HFFc6 (cell line): ENCODE measurements at regions not wholly inside any gene's neighbourhood (a gene's known extent, or its start where the extent isn't known, plus 50 kb on each side); places are given as distances from the start of the nearest gene placed in this dataset.

Experiments
- DNase-seq: peaks from one replicate; pipeline ENCODE4 v3.0.0-alpha.2; 2018
- H3K27ac Mint-ChIP-seq: 2 replicates; pipeline ENCODE4 v1.8.0; 2020; ENCODE audit warnings: mild to moderate bottlenecking, mixed read lengths
- H3K27me3 Mint-ChIP-seq: 2 replicates; pipeline ENCODE4 v1.8.0; 2021; ENCODE audit warnings: mild to moderate bottlenecking, moderate library complexity, mixed read lengths; ENCODE audit not compliant: insufficient read depth
- H3K36me3 Mint-ChIP-seq: 2 replicates; pipeline ENCODE4 v1.8.0; 2021; ENCODE audit warnings: low read depth, mixed read lengths
- H3K4me1 Mint-ChIP-seq: 2 replicates; pipeline ENCODE4 v1.8.0; 2020; ENCODE audit warnings: low read depth, mixed read lengths
- H3K4me3 Mint-ChIP-seq: 2 replicates; pipeline ENCODE4 v1.8.0; 2020; ENCODE audit warnings: mild to moderate bottlenecking, moderate library complexity, mixed read lengths
- H3K9me3 Mint-ChIP-seq: 2 replicates; pipeline ENCODE4 v1.8.0; 2020; ENCODE audit warnings: mild to moderate bottlenecking, mixed read lengths
- TF ChIP-seq, protein P1 (sequence below): fragments of 200-600 bp; sonication (generic); IDR thresholded peaks from 2 replicates; pipeline ENCODE4 v1.5.0; 2021; ENCODE audit warnings: antibody characterized with exemption, mild to moderate bottlenecking

DNA sequence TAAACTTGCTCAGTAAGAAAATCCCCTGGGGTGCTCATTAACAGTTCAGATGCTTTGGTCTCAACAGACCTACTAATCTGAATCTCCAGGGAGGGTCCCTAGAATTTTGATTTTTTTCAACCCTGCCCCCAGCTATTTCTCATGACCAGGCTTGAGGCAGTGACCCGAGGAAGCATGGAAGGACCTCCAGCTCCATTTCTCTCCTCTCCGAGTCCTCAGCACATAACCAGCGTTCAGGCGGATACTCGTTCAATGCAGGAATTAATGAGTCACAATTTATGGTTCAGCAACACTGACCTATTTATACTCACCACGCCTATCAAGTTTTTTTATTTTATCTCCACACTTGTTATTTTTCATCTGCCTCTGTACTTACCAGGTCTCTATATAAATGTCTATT is 369.2 kb upstream of the CDH4 start:
- Mint-ChIP-seq H3K27ac (no peak overlapping the region), H3K4me3 (no peak overlapping the region), H3K36me3 (no peaks in the 10 kb centered on the region; the same call in 1 of the 2 replicates), H3K9me3 (peaks cover 39% of the 10 kb centered on the region), H3K4me1 (no peaks in the 10 kb centered on the region), H3K27me3 (peaks cover 2% of the 10 kb centered on the region; the same call in 1 of the 2 replicates)
- no peak for DNase-seq
- TF ChIP-seq, protein P1, sequence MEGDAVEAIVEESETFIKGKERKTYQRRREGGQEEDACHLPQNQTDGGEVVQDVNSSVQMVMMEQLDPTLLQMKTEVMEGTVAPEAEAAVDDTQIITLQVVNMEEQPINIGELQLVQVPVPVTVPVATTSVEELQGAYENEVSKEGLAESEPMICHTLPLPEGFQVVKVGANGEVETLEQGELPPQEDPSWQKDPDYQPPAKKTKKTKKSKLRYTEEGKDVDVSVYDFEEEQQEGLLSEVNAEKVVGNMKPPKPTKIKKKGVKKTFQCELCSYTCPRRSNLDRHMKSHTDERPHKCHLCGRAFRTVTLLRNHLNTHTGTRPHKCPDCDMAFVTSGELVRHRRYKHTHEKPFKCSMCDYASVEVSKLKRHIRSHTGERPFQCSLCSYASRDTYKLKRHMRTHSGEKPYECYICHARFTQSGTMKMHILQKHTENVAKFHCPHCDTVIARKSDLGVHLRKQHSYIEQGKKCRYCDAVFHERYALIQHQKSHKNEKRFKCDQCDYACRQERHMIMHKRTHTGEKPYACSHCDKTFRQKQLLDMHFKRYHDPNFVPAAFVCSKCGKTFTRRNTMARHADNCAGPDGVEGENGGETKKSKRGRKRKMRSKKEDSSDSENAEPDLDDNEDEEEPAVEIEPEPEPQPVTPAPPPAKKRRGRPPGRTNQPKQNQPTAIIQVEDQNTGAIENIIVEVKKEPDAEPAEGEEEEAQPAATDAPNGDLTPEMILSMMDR = no peak

DNA sequence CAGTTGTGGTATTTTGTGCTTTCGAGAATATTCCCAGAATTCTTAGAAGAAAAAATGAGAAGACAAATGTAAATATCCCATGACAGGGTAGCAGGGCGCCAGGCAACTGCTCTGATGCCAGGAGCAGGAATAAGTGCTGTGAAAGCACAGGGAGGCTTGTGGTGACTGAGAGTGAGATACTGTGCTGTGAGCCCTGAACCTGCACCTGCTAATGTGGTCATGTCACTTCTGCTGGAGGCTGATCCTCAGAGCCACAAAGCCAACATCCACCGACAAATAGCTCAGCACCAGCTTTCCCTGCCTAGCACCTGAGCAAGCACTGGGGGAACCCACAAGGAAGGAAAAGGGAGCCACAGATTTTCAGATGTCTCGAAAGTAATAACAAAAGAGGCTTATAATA is 368.6 kb upstream of the CDH4 start:
- DNase-seq = no peak
- H3K27ac Mint-ChIP-seq = no peak overlapping the region
- peaks cover 34% of the 10 kb centered on the region for H3K9me3 Mint-ChIP-seq
- no peaks in the 10 kb centered on the region for H3K4me1 Mint-ChIP-seq
- H3K36me3 Mint-ChIP-seq = no peaks in the 10 kb centered on the region; the same call in 1 of the 2 replicates
- TF ChIP-seq, protein P1 = no peak
- peaks cover 2% of the 10 kb centered on the region; the same call in 1 of the 2 replicates for H3K27me3 Mint-ChIP-seq
- no peak overlapping the region for H3K4me3 Mint-ChIP-seq

DNA sequence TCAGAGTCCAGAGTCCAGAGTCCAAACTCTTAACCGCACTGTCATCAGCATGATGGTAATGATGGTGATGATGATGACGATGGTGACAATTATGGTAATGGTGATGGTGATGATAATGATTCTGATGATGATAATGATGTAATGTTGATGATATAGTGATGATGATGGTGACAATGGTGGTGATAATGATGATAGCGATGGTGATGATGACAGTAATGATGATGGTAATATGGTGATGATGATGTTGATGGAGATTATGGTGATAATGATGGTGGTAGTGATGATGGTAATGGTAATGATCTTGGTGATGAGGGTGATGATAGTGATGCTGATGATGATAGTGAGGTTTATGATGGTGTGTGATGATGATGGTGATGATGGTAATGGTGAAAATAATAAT is 367.8 kb upstream of the CDH4 start:
- Mint-ChIP-seq H3K36me3 (no peaks in the 10 kb centered on the region; the same call in 1 of the 2 replicates), H3K27ac (no peak overlapping the region), H3K27me3 (peaks cover 2% of the 10 kb centered on the region; the same call in 1 of the 2 replicates), H3K9me3 (peaks cover 26% of the 10 kb centered on the region), H3K4me1 (no peaks in the 10 kb centered on the region), H3K4me3 (no peak overlapping the region)
- DNase-seq = no peak
- TF ChIP-seq, protein P1 = no peak

DNA sequence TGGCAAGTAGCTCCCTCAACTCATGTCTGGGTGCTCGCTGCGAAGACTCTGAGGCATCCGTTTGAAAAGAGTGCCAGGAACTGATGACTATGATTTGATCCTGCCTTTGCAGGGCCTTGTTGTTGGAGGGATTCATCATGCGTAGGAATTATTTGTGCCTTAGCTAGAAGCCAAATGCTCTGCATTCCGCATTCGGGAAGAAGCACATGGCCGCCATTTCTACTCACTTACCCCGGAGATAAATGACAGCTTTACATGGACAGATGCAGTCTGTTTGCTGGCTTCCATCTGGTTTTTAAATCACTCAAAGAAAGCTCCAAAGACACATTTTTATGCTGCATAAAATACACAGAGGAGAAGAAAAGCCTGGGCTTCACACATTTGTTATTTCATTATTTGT is 363.3 kb upstream of the CDH4 start:
- TF ChIP-seq, protein P1 = no peak
- peaks cover 7% of the 10 kb centered on the region for H3K9me3 Mint-ChIP-seq
- no peak overlapping the region for H3K27ac Mint-ChIP-seq
- no peaks in the 10 kb centered on the region for H3K36me3 Mint-ChIP-seq
- DNase-seq = no peak
- no peak overlapping the region for H3K4me3 Mint-ChIP-seq
- H3K27me3 Mint-ChIP-seq = peaks cover 2% of the 10 kb centered on the region
- H3K4me1 Mint-ChIP-seq = no peaks in the 10 kb centered on the region

DNA sequence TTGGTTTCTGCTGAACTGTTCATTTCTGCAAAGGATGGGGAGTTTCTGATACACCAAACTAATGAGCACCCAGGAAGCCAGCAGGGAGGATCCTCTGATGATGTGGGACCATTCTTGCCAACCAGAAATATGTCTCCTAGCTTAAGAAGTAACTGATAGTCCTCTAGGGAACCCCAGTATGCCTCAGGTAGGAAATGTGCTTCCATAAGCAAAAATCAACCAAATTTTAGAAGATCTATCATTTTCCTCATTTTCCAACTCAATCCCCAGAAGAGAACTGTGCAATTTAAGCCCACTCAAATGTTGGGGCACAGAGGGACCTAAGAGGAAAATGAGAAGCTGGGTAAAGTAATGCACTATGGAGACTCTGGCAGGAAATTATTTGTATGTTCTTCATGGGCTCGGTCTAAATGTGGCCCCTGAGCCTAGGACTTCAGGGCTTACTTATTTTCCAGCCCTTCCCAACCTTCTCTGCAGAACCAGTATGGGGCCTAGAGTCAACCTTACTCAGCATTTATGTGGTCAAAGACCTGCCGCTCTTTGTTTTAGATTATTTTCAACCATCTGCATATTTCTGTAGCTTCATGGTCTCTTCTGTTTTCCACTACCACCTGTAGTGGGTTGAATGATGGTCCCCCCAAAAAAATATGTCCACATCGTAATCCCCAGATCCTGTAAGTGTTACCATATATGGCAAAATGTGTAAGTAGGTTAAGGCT is 359.8 kb upstream of the CDH4 start:
- Mint-ChIP-seq H3K4me3 (no peak overlapping the region), H3K27me3 (peaks cover 2% of the 10 kb centered on the region)
- DNase-seq = no peak

More for the DNA sequence above, 359.8 kb upstream of the CDH4 start:
- no peaks in the 10 kb centered on the region for H3K36me3 Mint-ChIP-seq
- H3K9me3 Mint-ChIP-seq = peaks cover 7% of the 10 kb centered on the region
- no peaks in the 10 kb centered on the region for H3K4me1 Mint-ChIP-seq
- H3K27ac Mint-ChIP-seq = no peak overlapping the region
- TF ChIP-seq, protein P1 = no peak
